Panc1 (cell line): ENCODE measurements at regions not wholly inside any gene's neighbourhood (a gene's known extent, or its start where the extent isn't known, plus 50 kb on each side); places are given as distances from the start of the nearest gene placed in this dataset.

Source experiments
- CTCF ChIP-seq: fragments of 450-650 bp; IDR thresholded peaks from 2 replicates; pipeline ENCODE4 v1.5.1; 2017; ENCODE audit warnings: mild to moderate bottlenecking
- POLR2AphosphoS5 ChIP-seq: IDR thresholded peaks from 2 replicates; pipeline ENCODE4 v1.6.1; 2012; ENCODE audit warnings: mild to moderate bottlenecking, low read depth, low read length, moderate library complexity
- REST ChIP-seq, 2 experiments: IDR thresholded peaks; 2 replicates each; pipeline ENCODE4 v1.6.1; 2011 to 2012; ENCODE audit warnings: low read depth in 2 of 2, control low read depth in 1 of 2, low read length in 1 of 2, mild to moderate bottlenecking in 1 of 2, moderate library complexity in 1 of 2; ENCODE audit not compliant: insufficient read depth in 1 of 2
- SIN3A ChIP-seq: IDR thresholded peaks from 2 replicates; pipeline ENCODE4 v1.6.1; 2012; ENCODE audit warnings: low read depth, mild to moderate bottlenecking, low read length, moderate library complexity, borderline replicate concordance; ENCODE audit not compliant: insufficient read depth
- TCF7L2 ChIP-seq: IDR thresholded peaks from 2 replicates; pipeline ENCODE4 v1.6.1; 2011; ENCODE audit warnings: mild to moderate bottlenecking, low read depth, low read length, inconsistent platforms

- TF ChIP-seq POLR2AphosphoS5 (no peak), CTCF (no peak), REST (IDR thresholded peaks at IDR 0.05; ENCODE audit: insufficient read depth in 1 of 2, low read depth in 2 of 2, low read length in 1 of 2) (no peak), TCF7L2 (no peak), SIN3A (no peak)
Observed at GRCh38 chr2:116669782-116670181, 1144.7 kb upstream of the DDX18 start.
